Type B pancreatic cell (in vitro differentiated cells): ENCODE measurements at regions not wholly inside any gene's neighbourhood (a gene's known extent, or its start where the extent isn't known, plus 50 kb on each side); places are given as distances from the start of the nearest gene placed in this dataset.
A peak's percentile ranks its signal among the peaks of the same experiment; 100 is the strongest.

Experiments used
- DNase-seq: peaks from one replicate; pipeline ENCODE4 v3.0.0; 2021; ENCODE audit warnings: mixed read lengths; ENCODE audit not compliant: unreplicated experiment; ENCODE audit errors: extremely low spot score
- H3K27ac Mint-ChIP-seq: 2 replicates; pipeline ENCODE4 v1.8.0; 2021; ENCODE audit warnings: mild to moderate bottlenecking, mixed read lengths
- H3K27me3 Mint-ChIP-seq: 2 replicates; pipeline ENCODE4 v1.8.0; 2021; ENCODE audit warnings: mixed read lengths
- H3K36me3 Mint-ChIP-seq: 2 replicates; pipeline ENCODE4 v1.8.0; 2021; ENCODE audit warnings: mixed read lengths
- H3K4me1 Mint-ChIP-seq: one replicate; pipeline ENCODE4 v1.8.0; 2021; ENCODE audit warnings: mixed read lengths; ENCODE audit not compliant: unreplicated experiment
- H3K4me3 Mint-ChIP-seq: 2 replicates; pipeline ENCODE4 v1.8.0; 2021; ENCODE audit warnings: mild to moderate bottlenecking, mixed read lengths
- H3K9me3 Mint-ChIP-seq: 2 replicates; pipeline ENCODE4 v1.8.0; 2021; ENCODE audit warnings: mixed read lengths
- TF ChIP-seq, protein P1 (sequence below): fragments of 200-600 bp; sonication (generic); conservative IDR thresholded peaks from 2 replicates; pipeline ENCODE4 v1.5.0; 2021; ENCODE audit warnings: antibody characterized with exemption, mild to moderate bottlenecking

DNA sequence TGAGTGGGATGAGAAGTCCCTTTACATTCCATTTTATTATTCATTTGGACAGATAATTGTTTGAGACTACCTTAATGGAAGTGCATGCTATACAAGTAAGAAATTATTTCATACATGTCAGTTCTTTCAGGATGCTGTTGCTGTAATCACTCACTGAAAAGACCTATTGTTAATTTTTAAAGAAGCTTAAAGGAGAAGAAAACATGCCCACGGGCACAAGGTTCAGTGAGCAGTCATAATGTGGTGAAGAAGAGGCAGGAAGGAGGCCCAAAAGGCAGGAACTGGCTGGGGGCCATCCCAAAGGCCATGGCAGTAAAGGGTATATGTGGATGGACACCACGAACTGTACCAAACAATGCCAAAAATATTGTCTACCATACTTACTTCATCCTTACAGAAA, 206.0 kb downstream of the LYPLAL1 start:
- Mint-ChIP-seq H3K36me3 (peaks cover 11% of the 10 kb centered on the region), H3K9me3 (peaks cover 3% of the 10 kb centered on the region)
- DNase-seq = no peak

DNA sequence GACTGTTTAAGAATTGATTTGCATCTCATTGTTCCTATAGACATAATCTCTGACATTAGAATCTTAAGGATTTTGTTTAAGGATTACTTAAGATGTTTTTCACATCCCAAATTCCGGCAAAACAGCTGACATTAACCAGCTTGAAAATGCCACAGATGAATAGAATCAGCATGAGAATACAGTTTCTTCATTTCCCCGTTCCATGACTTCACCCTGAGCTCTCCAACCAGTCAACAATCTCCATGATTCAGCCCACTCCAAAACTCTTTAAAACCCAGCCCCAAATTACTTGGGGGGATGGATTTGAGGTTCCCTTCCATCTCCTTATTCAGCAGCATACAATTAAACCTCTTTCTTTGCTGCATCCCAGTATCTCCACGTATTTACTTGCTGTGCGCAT, 201.0 kb downstream of the LYPLAL1 start:
- no peak overlapping the region for H3K27ac Mint-ChIP-seq
- TF ChIP-seq, protein P1, sequence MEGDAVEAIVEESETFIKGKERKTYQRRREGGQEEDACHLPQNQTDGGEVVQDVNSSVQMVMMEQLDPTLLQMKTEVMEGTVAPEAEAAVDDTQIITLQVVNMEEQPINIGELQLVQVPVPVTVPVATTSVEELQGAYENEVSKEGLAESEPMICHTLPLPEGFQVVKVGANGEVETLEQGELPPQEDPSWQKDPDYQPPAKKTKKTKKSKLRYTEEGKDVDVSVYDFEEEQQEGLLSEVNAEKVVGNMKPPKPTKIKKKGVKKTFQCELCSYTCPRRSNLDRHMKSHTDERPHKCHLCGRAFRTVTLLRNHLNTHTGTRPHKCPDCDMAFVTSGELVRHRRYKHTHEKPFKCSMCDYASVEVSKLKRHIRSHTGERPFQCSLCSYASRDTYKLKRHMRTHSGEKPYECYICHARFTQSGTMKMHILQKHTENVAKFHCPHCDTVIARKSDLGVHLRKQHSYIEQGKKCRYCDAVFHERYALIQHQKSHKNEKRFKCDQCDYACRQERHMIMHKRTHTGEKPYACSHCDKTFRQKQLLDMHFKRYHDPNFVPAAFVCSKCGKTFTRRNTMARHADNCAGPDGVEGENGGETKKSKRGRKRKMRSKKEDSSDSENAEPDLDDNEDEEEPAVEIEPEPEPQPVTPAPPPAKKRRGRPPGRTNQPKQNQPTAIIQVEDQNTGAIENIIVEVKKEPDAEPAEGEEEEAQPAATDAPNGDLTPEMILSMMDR = no peak
- no peak for DNase-seq
- H3K9me3 Mint-ChIP-seq = peaks cover 5% of the 10 kb centered on the region
- no peak overlapping the region for H3K4me3 Mint-ChIP-seq
- H3K36me3 Mint-ChIP-seq = peaks cover 4% of the 10 kb centered on the region
- H3K4me1 Mint-ChIP-seq = peaks cover 19% of the 10 kb centered on the region
- H3K27me3 Mint-ChIP-seq = no peaks in the 10 kb centered on the region

More for the DNA sequence above, 206.0 kb downstream of the LYPLAL1 start:
- no peaks in the 10 kb centered on the region for H3K27me3 Mint-ChIP-seq
- peaks cover 11% of the 10 kb centered on the region for H3K4me1 Mint-ChIP-seq
- TF ChIP-seq, protein P1 = no peak
- H3K4me3 Mint-ChIP-seq = no peak overlapping the region
- no peak overlapping the region for H3K27ac Mint-ChIP-seq

DNA sequence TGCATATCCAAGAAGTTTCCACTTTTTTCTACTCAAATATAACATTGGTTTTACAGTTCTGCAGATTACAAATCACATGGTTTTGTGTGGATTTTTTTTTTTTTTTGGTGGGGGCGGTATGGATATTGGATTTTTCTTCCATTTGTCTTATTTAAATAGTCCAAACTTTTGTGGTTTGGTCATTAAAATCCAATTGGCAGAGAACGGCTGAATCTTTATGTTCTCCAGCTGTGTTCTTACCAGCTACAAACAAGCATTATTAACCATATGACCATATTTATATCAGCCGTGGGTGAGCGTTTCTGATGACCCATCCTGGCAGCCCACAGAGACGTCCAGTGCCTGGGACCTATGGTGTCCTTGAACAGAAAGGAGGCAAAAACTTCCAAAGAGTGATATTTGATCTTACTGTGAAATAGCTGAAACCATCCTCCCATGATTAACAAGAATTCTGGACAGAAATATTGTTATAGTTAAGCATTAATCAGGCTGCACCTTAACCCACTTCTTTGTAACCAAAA, 200.4 kb downstream of the LYPLAL1 start:
- Mint-ChIP-seq H3K27me3 (no peaks in the 10 kb centered on the region), H3K9me3 (peaks cover 5% of the 10 kb centered on the region), H3K27ac (no peak overlapping the region), H3K36me3 (peaks cover 4% of the 10 kb centered on the region), H3K4me1 (peaks cover 19% of the 10 kb centered on the region), H3K4me3 (no peak overlapping the region)
- TF ChIP-seq, protein P1 = no peak
- no peak for DNase-seq

DNA sequence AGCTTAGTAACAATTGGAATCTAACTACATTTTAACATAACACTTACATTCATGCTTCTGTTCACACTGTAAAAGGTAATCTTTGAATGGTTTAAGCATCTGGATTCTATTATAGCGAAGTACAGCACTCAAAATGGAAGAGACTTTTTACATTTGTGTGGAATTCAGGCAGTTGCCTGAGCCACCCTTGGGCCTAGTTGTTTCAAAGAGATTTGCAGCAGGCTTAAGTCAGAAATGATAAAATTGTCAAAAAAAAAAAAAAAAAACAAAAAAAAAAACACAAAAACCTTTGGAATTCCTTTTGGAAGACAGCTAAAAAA, 199.9 kb downstream of the LYPLAL1 start:
- peak overlapping the region; percentile 12 for H3K27ac Mint-ChIP-seq
- DNase-seq = no peak
- peaks cover 4% of the 10 kb centered on the region for H3K36me3 Mint-ChIP-seq
- H3K27me3 Mint-ChIP-seq = no peaks in the 10 kb centered on the region
- peaks cover 5% of the 10 kb centered on the region for H3K9me3 Mint-ChIP-seq
- H3K4me1 Mint-ChIP-seq = peaks cover 21% of the 10 kb centered on the region
- no peak overlapping the region for H3K4me3 Mint-ChIP-seq
- TF ChIP-seq, protein P1 = no peak

DNA sequence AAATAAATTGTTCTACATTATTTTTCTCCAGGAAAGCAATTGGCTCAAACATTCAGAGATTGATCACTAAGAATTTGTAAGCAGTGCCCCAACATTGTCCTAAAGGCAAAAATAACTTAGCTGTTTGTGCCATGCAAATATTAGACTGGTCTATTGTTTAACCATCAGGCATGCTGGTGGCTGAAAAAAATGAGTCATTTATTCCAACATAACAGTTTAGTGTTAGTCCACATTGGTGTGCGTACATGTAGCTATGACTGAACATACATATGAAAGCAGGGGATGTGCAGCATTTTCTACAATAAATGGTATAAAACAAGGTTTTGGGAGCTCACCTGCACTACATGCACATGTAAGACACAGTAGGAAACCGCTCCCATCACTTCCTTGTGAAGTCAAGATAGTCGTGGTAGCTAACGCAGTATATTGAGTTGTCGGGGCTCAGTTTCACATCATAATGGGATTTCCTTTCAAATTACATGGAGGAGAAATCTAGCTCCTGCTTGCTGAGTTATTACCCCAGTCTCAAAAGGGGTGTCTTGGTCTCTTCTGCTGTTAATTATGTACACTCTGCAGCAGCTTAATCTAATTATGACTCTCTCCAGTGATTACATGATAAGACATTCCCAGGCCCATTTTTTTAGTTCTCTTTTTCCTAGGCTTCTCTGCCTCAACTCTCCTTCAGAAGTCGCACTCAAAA, 199.4 kb downstream of the LYPLAL1 start:
- TF ChIP-seq, protein P1 = no peak
- peaks cover 26% of the 10 kb centered on the region for H3K4me1 Mint-ChIP-seq
- H3K27ac Mint-ChIP-seq = peak overlapping the region; percentile 12
- H3K9me3 Mint-ChIP-seq = peaks cover 5% of the 10 kb centered on the region
- DNase-seq = no peak
- H3K36me3 Mint-ChIP-seq = peaks cover 4% of the 10 kb centered on the region
- no peaks in the 10 kb centered on the region for H3K27me3 Mint-ChIP-seq
- H3K4me3 Mint-ChIP-seq = no peak overlapping the region
